GM10847 (cell line): ENCODE measurements at regions not wholly inside any gene's neighbourhood (a gene's known extent, or its start where the extent isn't known, plus 50 kb on each side); places are given as distances from the start of the nearest gene placed in this dataset.

ENCODE experiments used
- POLR2A ChIP-seq: IDR thresholded peaks from 2 replicates; pipeline ENCODE4 v1.6.1; 2011; ENCODE audit not compliant: insufficient read length; ENCODE audit errors: extremely low read depth

GRCh38 chr1:245099401-245099800 is 55.4 kb upstream of the KIF26B start:
- no peak for TF ChIP-seq POLR2A

DNA sequence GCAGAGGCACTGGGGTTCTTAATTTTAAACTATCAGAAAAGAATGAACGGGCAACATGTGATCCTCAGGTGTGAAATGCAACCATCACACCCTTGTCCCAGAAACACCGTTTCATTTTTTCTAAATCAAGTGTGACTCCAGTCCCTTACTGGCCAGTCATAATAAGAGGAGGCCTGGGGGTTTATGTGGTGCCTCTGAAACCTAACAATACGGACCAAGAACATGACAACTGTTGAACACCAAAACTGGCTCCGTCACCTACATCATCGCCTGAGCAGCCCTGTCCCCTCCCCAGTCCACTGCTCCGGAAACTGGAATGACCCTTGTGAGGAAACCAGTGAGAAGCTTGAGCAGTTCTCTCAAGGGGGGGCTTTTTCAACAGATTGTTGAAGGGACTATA is 55.9 kb upstream of the KIF26B start:
- TF ChIP-seq POLR2A: no peak

- TF ChIP-seq POLR2A: no peak
These were observed 58.3 kb upstream of the KIF26B start for GRCh38 chr1:245096311-245097066.

DNA sequence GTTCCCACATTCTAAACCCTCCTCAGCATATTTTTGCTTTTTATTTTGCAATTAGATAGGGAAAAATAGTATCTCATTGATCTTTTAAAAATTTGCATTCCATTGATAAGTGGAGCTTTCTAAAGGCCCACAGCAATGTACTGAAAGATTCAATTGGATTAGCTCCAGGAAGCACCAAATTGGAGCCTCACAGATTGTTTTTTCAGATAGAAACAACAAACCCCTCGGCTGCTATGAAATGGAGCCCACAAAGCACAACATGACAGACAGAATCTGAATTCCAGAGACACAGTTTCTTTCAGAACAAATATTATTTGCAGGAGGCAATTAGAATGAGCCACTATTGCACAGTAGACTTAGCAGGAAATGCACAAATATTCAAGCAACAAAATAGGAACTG is 58.9 kb upstream of the KIF26B start:
- TF ChIP-seq POLR2A: no peak

- TF ChIP-seq POLR2A: no peak
These were observed 59.8 kb upstream of the KIF26B start for GRCh38 chr1:245094954-245095353.

GRCh38 chr1:245094092-245094491 is 60.7 kb upstream of the KIF26B start:
- no peak for TF ChIP-seq POLR2A

DNA sequence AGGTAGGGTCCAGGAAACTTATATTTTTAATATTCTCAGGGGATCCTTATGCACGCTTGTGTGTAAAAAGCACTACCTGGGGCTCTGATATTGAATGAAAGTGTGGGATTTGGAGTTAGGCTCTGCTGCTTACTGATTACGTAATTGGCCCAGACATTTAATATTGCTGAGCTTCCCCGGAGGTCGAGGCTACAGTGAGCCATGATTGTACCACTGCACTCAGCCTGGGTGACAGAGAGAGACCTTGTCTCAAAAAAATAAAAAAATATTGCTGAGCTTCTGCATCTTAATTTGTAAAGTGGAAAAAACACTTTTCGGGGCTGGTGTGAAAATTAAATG is 62.2 kb upstream of the KIF26B start:
- TF ChIP-seq POLR2A: no peak

- no peak for TF ChIP-seq POLR2A
These were observed 62.8 kb upstream of the KIF26B start for GRCh38 chr1:245091818-245092637.

DNA sequence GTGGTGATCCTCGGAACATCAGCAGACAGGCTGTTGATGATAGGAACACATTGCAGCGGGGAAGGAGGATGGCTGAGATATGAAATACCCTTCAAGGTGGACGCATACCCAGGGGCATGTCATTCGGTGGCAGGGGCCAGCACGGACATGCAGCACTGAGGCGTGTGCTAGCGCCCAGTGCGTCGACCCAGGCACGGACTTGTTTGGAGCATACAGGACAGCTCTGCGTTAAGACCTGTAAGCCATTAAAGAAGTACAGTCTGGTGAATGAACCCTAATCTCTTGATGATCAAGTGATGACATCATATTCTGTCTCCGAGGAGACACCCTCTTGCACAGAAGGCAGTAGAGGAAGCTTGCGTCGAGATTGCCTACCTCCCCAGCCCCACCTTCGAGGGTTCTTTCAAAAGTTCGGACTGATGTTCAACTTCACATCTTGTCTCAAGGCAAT is 63.6 kb upstream of the KIF26B start:
- TF ChIP-seq POLR2A: no peak

DNA sequence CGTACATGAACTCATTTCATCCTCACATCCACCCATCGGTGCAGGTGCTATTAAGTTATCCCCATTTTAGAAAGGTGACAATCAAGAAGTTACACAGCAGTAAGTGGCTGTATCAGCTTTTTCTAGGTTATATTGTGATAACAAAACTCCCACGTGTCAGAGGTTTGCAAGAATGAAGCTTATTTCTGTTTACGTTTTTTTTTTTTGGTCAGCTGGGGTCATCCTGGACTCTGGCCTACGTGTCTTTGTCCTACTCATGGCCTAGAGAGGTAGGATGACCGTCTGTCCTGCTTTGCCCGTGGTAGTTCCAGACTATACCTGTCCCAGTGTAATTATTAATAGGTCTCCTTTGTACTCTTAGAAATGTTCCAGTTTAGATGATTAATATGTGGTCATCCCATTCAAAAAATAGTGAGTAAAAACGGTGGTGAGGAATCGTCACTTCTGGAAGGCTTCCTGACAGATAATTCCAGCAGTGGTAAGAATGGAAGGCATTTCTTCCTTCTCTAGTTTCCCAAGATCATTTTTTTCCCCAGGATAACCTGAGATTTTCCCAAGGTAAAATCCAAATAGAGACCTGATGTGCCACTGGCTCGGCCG is 64.2 kb upstream of the KIF26B start:
- TF ChIP-seq POLR2A: no peak

GRCh38 chr1:245087723-245088122 is 67.1 kb upstream of the KIF26B start:
- TF ChIP-seq POLR2A: no peak

GRCh38 chr1:245086389-245086969 is 68.3 kb upstream of the KIF26B start:
- no peak for TF ChIP-seq POLR2A

- no peak for TF ChIP-seq POLR2A
These were observed 69.2 kb upstream of the KIF26B start for GRCh38 chr1:245085508-245086095.

GRCh38 chr1:245084551-245084950 is 70.2 kb upstream of the KIF26B start:
- no peak for TF ChIP-seq POLR2A

DNA sequence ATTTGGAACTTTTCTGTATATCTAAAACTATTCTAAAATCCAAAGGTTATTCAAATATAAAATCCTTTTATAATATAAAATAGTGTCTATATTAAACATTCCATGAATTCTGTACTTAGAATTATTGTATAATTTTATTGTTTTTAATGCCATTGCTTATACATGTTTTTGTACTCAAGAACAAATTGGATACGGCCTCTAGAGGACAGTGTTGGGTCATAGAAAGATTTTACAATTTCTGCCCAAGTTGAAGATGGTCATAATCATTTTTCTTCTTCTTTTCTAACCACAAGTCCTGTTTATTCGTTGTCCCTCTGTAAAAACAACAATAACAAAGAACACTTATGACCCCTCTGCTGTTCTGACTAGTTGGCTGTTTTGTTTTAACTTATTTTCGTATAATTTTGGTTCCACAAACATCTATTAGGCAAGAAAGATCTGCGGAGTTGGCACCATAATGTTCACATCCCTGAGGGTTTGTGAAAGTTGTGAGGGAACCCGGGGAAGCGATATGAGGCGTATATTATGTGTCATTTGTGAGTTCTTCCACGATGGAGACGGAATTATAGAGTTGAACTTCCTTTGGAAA is 75.7 kb upstream of the KIF26B start:
- no peak for TF ChIP-seq POLR2A
